Activated CD8-positive, alpha-beta T cell treated with anti-CD3 and anti-CD28 coated beads for 36 hours (primary cell): ENCODE measurements at regions not wholly inside any gene's neighbourhood (a gene's known extent, or its start where the extent isn't known, plus 50 kb on each side); places are given as distances from the start of the nearest gene placed in this dataset.

Source experiments
- ATAC-seq: fragments of 200-7000 bp; cut with Tn5 transposase; one replicate; pipeline ENCODE4 v1.10.0; 2021; ENCODE audit warnings: mild to moderate bottlenecking, moderate library complexity
- CTCF ChIA-PET: fragments of 350-600 bp; sonication (Branson Sonifier 250); formaldehyde crosslinking; loops from one replicate; lab custom pipeline; 2021; ENCODE audit warnings: antibody characterized with exemption; lab: Charles Lee
- POLR2A ChIA-PET: fragments of 350-600 bp; sonication (Branson Sonifier 250); formaldehyde crosslinking; loops from one replicate; lab custom pipeline; 2021; ENCODE audit warnings: antibody characterized with exemption; lab: Charles Lee
- DNase-seq: peaks from one replicate; pipeline ENCODE4 v3.0.0-alpha.2; 2020
- H3K27ac Mint-ChIP-seq: one replicate; pipeline ENCODE4 v1.8.0; 2021; ENCODE audit warnings: mild to moderate bottlenecking, mixed read lengths
- H3K27me3 Mint-ChIP-seq: one replicate; pipeline ENCODE4 v1.8.0; 2021; ENCODE audit warnings: mixed read lengths
- H3K36me3 Mint-ChIP-seq: one replicate; pipeline ENCODE4 v1.8.0; 2021; ENCODE audit warnings: low read depth, mixed read lengths
- H3K4me1 Mint-ChIP-seq: one replicate; pipeline ENCODE4 v1.8.0; 2021; ENCODE audit warnings: low read depth, mixed read lengths
- H3K4me3 Mint-ChIP-seq: one replicate; pipeline ENCODE4 v1.8.0; 2021; ENCODE audit warnings: mild to moderate bottlenecking, moderate library complexity, mixed read lengths
- H3K9me3 Mint-ChIP-seq: one replicate; pipeline ENCODE4 v1.8.0; 2021; ENCODE audit warnings: mixed read lengths
- CTCF ChIP-seq: fragments of 200-600 bp; IDR thresholded peaks from one replicate; pipeline ENCODE4 v1.8.0; 2022; ENCODE audit warnings: antibody characterized with exemption, mild to moderate bottlenecking
- intact Hi-C: fragments of 100-400 bp; cut with micrococcal nuclease; formaldehyde crosslinking; loops from one replicate; pipeline ENCODE4 v1.10.0; 2022

GRCh38 chr1:82266351-82266750 is 465.6 kb downstream of the ADGRL2 start:
- Mint-ChIP-seq H3K27me3 (no peaks in the 10 kb centered on the region), H3K4me3 (no peak overlapping the region), H3K9me3 (no peaks in the 10 kb centered on the region), H3K4me1 (no peaks in the 10 kb centered on the region), H3K36me3 (no peaks in the 10 kb centered on the region), H3K27ac (no peak overlapping the region)
- ATAC-seq: no peak
- intact Hi-C loops: no loop called here
- no peak for TF ChIP-seq CTCF
- no peak for DNase-seq
- POLR2A ChIA-PET: no interaction called here
- CTCF ChIA-PET: no interaction called here

- no peaks in the 10 kb centered on the region for H3K9me3 Mint-ChIP-seq
- intact Hi-C loops: no loop called here
- ChIA-PET CTCF (no interaction called here), POLR2A (no interaction called here)
- H3K27me3 Mint-ChIP-seq: no peaks in the 10 kb centered on the region
- no peaks in the 10 kb centered on the region for H3K36me3 Mint-ChIP-seq
- H3K4me1 Mint-ChIP-seq: no peaks in the 10 kb centered on the region
- no peak for ATAC-seq
- H3K4me3 Mint-ChIP-seq: no peak overlapping the region
- no peak for DNase-seq
- H3K27ac Mint-ChIP-seq: no peak overlapping the region
- TF ChIP-seq CTCF: no peak
Measured at GRCh38 chr1:82265436-82265835, 464.7 kb downstream of the ADGRL2 start.

- Mint-ChIP-seq H3K27me3 (no peaks in the 10 kb centered on the region), H3K36me3 (no peaks in the 10 kb centered on the region), H3K4me3 (no peak overlapping the region), H3K9me3 (no peaks in the 10 kb centered on the region), H3K4me1 (no peaks in the 10 kb centered on the region), H3K27ac (no peak overlapping the region)
- no peak for TF ChIP-seq CTCF
- intact Hi-C loops: no loop called here
- POLR2A ChIA-PET: no interaction called here
- ATAC-seq: no peak
- CTCF ChIA-PET: no interaction called here
- no peak for DNase-seq
Measured at GRCh38 chr1:82264802-82265201, 464.1 kb downstream of the ADGRL2 start.

GRCh38 chr1:82263396-82263795 is 462.7 kb downstream of the ADGRL2 start:
- intact Hi-C loops: no loop called here
- Mint-ChIP-seq H3K36me3 (no peaks in the 10 kb centered on the region), H3K27ac (no peak overlapping the region), H3K4me3 (no peak overlapping the region), H3K9me3 (no peaks in the 10 kb centered on the region), H3K27me3 (no peaks in the 10 kb centered on the region), H3K4me1 (no peaks in the 10 kb centered on the region)
- ChIA-PET CTCF (no interaction called here), POLR2A (no interaction called here)
- ATAC-seq (no peak), DNase-seq (no peak)
- TF ChIP-seq CTCF: no peak

- TF ChIP-seq CTCF: no peak
- ChIA-PET POLR2A (no interaction called here), CTCF (no interaction called here)
- no peaks in the 10 kb centered on the region for H3K9me3 Mint-ChIP-seq
- H3K36me3 Mint-ChIP-seq: no peaks in the 10 kb centered on the region
- no peak overlapping the region for H3K27ac Mint-ChIP-seq
- no peak for ATAC-seq
- intact Hi-C loops: no loop called here
- no peak for DNase-seq
- H3K27me3 Mint-ChIP-seq: no peaks in the 10 kb centered on the region
- no peak overlapping the region for H3K4me3 Mint-ChIP-seq
- no peaks in the 10 kb centered on the region for H3K4me1 Mint-ChIP-seq
Measured at GRCh38 chr1:82260666-82261065, 459.9 kb downstream of the ADGRL2 start.
